Endodermal cell (in vitro differentiated cells): ENCODE measurements at regions not wholly inside any gene's neighbourhood (a gene's known extent, or its start where the extent isn't known, plus 50 kb on each side); places are given as distances from the start of the nearest gene placed in this dataset.

Source experiments
- DNase-seq: peaks from one replicate; pipeline ENCODE4 v3.0.0-alpha.2; 2017
- H3K27ac ChIP-seq: 2 replicates; pipeline ENCODE4 v1.5.1; 2013; ENCODE audit warnings: mild to moderate bottlenecking, low read depth, low read length, moderate library complexity
- H3K27me3 ChIP-seq: 2 replicates; pipeline ENCODE4 v1.6.1; 2013; ENCODE audit warnings: mild to moderate bottlenecking, low read length, moderate library complexity; ENCODE audit not compliant: insufficient read depth, control insufficient read depth, poor library complexity, severe bottlenecking
- H3K36me3 ChIP-seq: 2 replicates; pipeline ENCODE4 v1.7.0; 2013; ENCODE audit warnings: mild to moderate bottlenecking, low read length, moderate library complexity; ENCODE audit not compliant: control insufficient read depth, insufficient read depth
- H3K4me1 ChIP-seq: one replicate; pipeline ENCODE4 v1.7.0; 2013; ENCODE audit warnings: low read length; ENCODE audit not compliant: control insufficient read depth, insufficient read depth
- H3K4me3 ChIP-seq: 2 replicates; pipeline ENCODE4 v1.5.1; 2013; ENCODE audit warnings: mild to moderate bottlenecking, low read length, moderate library complexity
- H3K9ac ChIP-seq: 2 replicates; pipeline ENCODE4 v1.6.1; 2013; ENCODE audit warnings: mild to moderate bottlenecking, low read length, moderate library complexity; ENCODE audit not compliant: poor library complexity, severe bottlenecking; ENCODE audit errors: extremely low read depth
- H3K9me3 ChIP-seq: 2 replicates; pipeline ENCODE4 v1.6.1; 2013; ENCODE audit warnings: mild to moderate bottlenecking, low read length, moderate library complexity; ENCODE audit not compliant: control insufficient read depth
- H3K27ac Mint-ChIP-seq: 2 replicates; pipeline ENCODE4 v1.8.0; 2020; ENCODE audit warnings: mixed read lengths
- H3K27me3 Mint-ChIP-seq: 2 replicates; pipeline ENCODE4 v1.8.0; 2021; ENCODE audit warnings: mild to moderate bottlenecking, mixed read lengths; ENCODE audit not compliant: insufficient read depth
- H3K36me3 Mint-ChIP-seq: 2 replicates; pipeline ENCODE4 v1.8.0; 2020; ENCODE audit warnings: low read depth, mixed read lengths
- H3K4me1 Mint-ChIP-seq: 2 replicates; pipeline ENCODE4 v1.8.0; 2020; ENCODE audit warnings: mixed read lengths
- H3K4me3 Mint-ChIP-seq: 2 replicates; pipeline ENCODE4 v1.8.0; 2020; ENCODE audit warnings: mild to moderate bottlenecking, moderate library complexity, mixed read lengths
- H3K9me3 Mint-ChIP-seq: 2 replicates; pipeline ENCODE4 v1.8.0; 2020; ENCODE audit warnings: mild to moderate bottlenecking, mixed read lengths
- WGBS, 2 experiments: methylation state at CpG; one replicate each; pipeline versions ENCODE4 v1.1.5 to v1.1.7; 2013; ENCODE audit warnings: missing lambda C conversion rate in 2 of 2, mixed read lengths in 1 of 2; ENCODE audit not compliant: insufficient coverage in 1 of 2, insufficient read length in 1 of 2; 5-methylcytosine and 5-hydroxymethylcytosine counted together
- TF ChIP-seq, protein P1 (sequence below): fragments of 200-600 bp; sonication (generic); conservative IDR thresholded peaks from 2 replicates; pipeline ENCODE4 v1.5.0; 2021; ENCODE audit warnings: antibody characterized with exemption, mild to moderate bottlenecking

DNA sequence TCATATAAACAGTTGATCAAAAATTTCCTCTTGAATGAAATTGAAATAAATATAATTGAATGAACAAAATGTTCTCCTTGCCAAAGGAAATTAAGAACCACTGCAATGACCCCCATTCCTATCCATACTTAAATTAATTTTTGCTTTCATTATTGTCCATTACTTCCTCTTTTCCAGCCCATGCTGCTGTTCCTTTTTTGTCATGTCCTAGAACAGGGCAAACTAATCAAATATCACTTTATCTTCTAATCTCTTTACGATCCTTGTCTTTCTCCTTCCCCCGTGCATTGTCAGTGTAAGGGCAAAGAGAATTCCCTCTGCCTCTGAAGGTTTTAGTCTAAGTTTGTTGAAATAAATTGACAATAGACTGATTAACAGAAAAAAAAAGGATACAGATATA, 203.0 kb downstream of the CENPC start:
- H3K36me3 ChIP-seq = no peaks in the 10 kb centered on the region
- H3K4me3 ChIP-seq = no peak overlapping the region
- Mint-ChIP-seq H3K36me3 (no peaks in the 10 kb centered on the region), H3K4me3 (no peak overlapping the region), H3K27me3 (no peaks in the 10 kb centered on the region), H3K4me1 (peaks cover 51% of the 10 kb centered on the region), H3K27ac (peak overlapping the region; percentile 17), H3K9me3 (no peaks in the 10 kb centered on the region)
- H3K9me3 ChIP-seq = no peaks in the 10 kb centered on the region
- no peaks in the 10 kb centered on the region for H3K27me3 ChIP-seq
- H3K27ac ChIP-seq = no peak overlapping the region
- DNase-seq = no peak
- TF ChIP-seq, protein P1, sequence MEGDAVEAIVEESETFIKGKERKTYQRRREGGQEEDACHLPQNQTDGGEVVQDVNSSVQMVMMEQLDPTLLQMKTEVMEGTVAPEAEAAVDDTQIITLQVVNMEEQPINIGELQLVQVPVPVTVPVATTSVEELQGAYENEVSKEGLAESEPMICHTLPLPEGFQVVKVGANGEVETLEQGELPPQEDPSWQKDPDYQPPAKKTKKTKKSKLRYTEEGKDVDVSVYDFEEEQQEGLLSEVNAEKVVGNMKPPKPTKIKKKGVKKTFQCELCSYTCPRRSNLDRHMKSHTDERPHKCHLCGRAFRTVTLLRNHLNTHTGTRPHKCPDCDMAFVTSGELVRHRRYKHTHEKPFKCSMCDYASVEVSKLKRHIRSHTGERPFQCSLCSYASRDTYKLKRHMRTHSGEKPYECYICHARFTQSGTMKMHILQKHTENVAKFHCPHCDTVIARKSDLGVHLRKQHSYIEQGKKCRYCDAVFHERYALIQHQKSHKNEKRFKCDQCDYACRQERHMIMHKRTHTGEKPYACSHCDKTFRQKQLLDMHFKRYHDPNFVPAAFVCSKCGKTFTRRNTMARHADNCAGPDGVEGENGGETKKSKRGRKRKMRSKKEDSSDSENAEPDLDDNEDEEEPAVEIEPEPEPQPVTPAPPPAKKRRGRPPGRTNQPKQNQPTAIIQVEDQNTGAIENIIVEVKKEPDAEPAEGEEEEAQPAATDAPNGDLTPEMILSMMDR = no peak
- no peak overlapping the region for H3K9ac ChIP-seq
- H3K4me1 ChIP-seq = peaks cover 11% of the 10 kb centered on the region
- 51% methylated on average over 2 of the region's 2 CpGs; no CpG with 5 or more reads in 1 of the 2 experiments for WGBS, 2 experiments

DNA sequence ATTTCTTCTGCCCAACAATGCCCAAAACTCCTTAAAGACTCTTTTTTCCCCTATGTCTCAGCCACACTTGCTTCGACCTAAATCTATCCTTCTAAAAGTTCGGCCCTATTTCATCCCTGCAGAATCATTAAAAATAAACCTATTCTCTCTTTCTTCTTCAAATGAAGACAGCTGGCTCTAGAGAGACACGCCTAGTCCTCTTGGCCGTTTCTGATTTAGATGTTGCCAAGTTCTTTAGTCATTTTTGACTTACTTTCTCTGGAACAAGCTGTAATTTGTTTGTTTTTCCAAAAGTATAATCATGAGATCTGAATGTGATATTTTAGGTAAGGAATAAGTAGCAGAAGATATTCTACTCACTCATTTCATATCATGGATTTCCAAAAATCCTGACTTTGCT, 211.6 kb downstream of the CENPC start:
- Histone ChIP-seq H3K27me3 (no peaks in the 10 kb centered on the region), H3K27ac (no peak overlapping the region), H3K9me3 (peaks cover 4% of the 10 kb centered on the region), H3K4me3 (no peak overlapping the region), H3K9ac (no peak overlapping the region), H3K4me1 (no peaks in the 10 kb centered on the region), H3K36me3 (no peaks in the 10 kb centered on the region)
- 87 to 94% methylated on average over 4 of the region's 4 CpGs for WGBS, 2 experiments
- H3K27ac Mint-ChIP-seq = no peak overlapping the region
- no peaks in the 10 kb centered on the region for H3K27me3 Mint-ChIP-seq
- TF ChIP-seq, protein P1 = no peak
- peaks cover 8% of the 10 kb centered on the region for H3K9me3 Mint-ChIP-seq
- DNase-seq = no peak
- H3K4me3 Mint-ChIP-seq = no peak overlapping the region
- no peaks in the 10 kb centered on the region for H3K36me3 Mint-ChIP-seq
- peaks cover 25% of the 10 kb centered on the region for H3K4me1 Mint-ChIP-seq

DNA sequence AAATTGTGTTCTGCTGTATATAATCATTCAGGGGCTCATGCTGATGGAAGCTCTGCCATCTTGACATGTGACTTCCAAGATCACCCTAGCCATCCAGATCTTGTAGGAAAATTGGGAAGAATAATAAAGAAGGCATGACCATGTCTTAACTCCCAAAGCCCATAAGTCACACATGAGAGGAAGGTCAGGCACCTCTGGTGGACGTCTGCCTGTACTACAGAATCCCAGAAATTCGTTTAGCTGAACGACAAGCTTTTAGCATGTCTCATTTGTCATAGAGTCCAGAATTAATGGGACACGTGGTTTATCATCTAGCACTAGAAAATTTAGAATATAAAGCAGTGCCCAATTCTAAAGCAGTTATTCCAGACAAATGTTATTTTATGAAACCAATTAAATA, 212.7 kb downstream of the CENPC start:
- no peaks in the 10 kb centered on the region for H3K27me3 ChIP-seq
- no peaks in the 10 kb centered on the region for H3K36me3 ChIP-seq
- no peak overlapping the region for H3K27ac ChIP-seq
- no peak overlapping the region for H3K27ac Mint-ChIP-seq
- H3K9me3 Mint-ChIP-seq = peaks cover 8% of the 10 kb centered on the region
- TF ChIP-seq, protein P1 = peak; percentile 72
- H3K4me3 Mint-ChIP-seq = no peak overlapping the region
- no peaks in the 10 kb centered on the region for H3K36me3 Mint-ChIP-seq
- peak; percentile 70 for DNase-seq
- H3K4me3 ChIP-seq = no peak overlapping the region
- WGBS, 2 experiments = 25 to 50% methylated on average over 2 to 4 of the region's 4 CpGs
- no peaks in the 10 kb centered on the region for H3K4me1 ChIP-seq
- peaks cover 25% of the 10 kb centered on the region for H3K4me1 Mint-ChIP-seq
- H3K9me3 ChIP-seq = peaks cover 4% of the 10 kb centered on the region
- H3K27me3 Mint-ChIP-seq = no peaks in the 10 kb centered on the region
- H3K9ac ChIP-seq = no peak overlapping the region
